Tibial artery (tissue), 4 donors: ENCODE measurements at regions not wholly inside any gene's neighbourhood (a gene's known extent, or its start where the extent isn't known, plus 50 kb on each side); places are given as distances from the start of the nearest gene placed in this dataset.
"Not testable (repeated sequence)": the region's sequence is repeated elsewhere in the genome, so short reads cannot be mapped to it uniquely, and the experiment has no call there.

Experiments used
- DNase-seq, 2 donors: peaks; one replicate each; pipeline ENCODE4 v3.0.0-alpha.2; 2019
- H3K27ac ChIP-seq, 2 donors: fragments of 200-600 bp; sonication (generic) in 1 of 2; 1 replicate in 1 of 2; 2 replicates in 1 of 2; pipeline ENCODE4 v1.5.1; 2018 to 2019; ENCODE audit warnings: mild to moderate bottlenecking in 1 of 2
- H3K27me3 ChIP-seq, 2 donors: fragments of 200-600 bp; sonication (generic) in 1 of 2; one replicate each; pipeline versions ENCODE4 v1.5.1 to v1.6.0; 2016 to 2019
- H3K36me3 ChIP-seq, 3 donors: fragments of 200-600 bp; sonication (generic) in 2 of 3; one replicate each; pipeline ENCODE4 v1.5.1; 2016 to 2019; ENCODE audit warnings: mild to moderate bottlenecking in 2 of 3
- H3K4me1 ChIP-seq, 4 donors: fragments of 200-600 bp; sonication (generic) in 2 of 4; 1 replicate in 3 of 4; 2 replicates in 1 of 4; pipeline ENCODE4 v1.5.1; 2016 to 2019
- H3K4me3 ChIP-seq, 2 donors: fragments of 200-600 bp; sonication (generic) in 1 of 2; 1 replicate in 1 of 2; 2 replicates in 1 of 2; pipeline ENCODE4 v1.5.1; 2018 to 2019; ENCODE audit warnings: mild to moderate bottlenecking in 2 of 2
- H3K9me3 ChIP-seq, 3 donors: fragments of 200-600 bp; sonication (generic) in 1 of 3; one replicate each; pipeline ENCODE4 v1.5.1; 2016 to 2019
- intact Hi-C: fragments of 100-400 bp; cut with DNase I; formaldehyde crosslinking; loops from one replicate; pipeline ENCODE4 v1.15.0; 2023; ENCODE audit warnings: low total_unique reads
- TF ChIP-seq, protein P1 (sequence below), 2 experiments: fragments of 200-600 bp in 1 of 2; fragments of 450-650 bp in 1 of 2; IDR thresholded peaks; one replicate each; pipeline ENCODE4 v1.5.1; 2017 to 2019; ENCODE audit warnings: antibody characterized with exemption in 2 of 2, mild to moderate bottlenecking in 1 of 2, moderate library complexity in 1 of 2

DNA sequence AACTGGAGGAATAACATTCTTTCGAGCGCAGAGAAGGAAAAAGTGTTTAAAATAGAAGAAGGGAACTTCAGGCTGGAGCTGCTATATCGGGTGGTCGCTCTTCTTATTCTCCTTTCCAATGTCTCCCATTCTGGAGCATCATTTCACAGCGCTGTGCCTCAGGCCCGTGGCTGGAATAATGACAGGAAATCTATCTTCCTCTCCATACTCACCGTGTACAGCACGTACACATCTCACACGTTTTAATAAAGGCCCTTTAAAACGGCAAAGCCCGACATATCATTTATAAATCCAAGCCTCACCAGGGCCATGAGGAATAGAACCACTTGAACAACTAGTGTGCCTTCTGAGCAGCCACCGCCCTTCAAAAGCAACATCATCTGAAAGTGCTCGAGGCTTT lies 264.4 kb downstream of the TEX29 start:
- Histone ChIP-seq H3K9me3 (peaks cover 0 to 9% (median 0%) of the 10 kb centered on the region in 3 donors), H3K27me3 (no peaks in the 10 kb centered on the region), H3K36me3 (no peaks in the 10 kb centered on the region), H3K27ac (no peak overlapping the region), H3K4me1 (no peaks in the 10 kb centered on the region), H3K4me3 (no peak overlapping the region)
- no peak for DNase-seq
- TF ChIP-seq, protein P1, sequence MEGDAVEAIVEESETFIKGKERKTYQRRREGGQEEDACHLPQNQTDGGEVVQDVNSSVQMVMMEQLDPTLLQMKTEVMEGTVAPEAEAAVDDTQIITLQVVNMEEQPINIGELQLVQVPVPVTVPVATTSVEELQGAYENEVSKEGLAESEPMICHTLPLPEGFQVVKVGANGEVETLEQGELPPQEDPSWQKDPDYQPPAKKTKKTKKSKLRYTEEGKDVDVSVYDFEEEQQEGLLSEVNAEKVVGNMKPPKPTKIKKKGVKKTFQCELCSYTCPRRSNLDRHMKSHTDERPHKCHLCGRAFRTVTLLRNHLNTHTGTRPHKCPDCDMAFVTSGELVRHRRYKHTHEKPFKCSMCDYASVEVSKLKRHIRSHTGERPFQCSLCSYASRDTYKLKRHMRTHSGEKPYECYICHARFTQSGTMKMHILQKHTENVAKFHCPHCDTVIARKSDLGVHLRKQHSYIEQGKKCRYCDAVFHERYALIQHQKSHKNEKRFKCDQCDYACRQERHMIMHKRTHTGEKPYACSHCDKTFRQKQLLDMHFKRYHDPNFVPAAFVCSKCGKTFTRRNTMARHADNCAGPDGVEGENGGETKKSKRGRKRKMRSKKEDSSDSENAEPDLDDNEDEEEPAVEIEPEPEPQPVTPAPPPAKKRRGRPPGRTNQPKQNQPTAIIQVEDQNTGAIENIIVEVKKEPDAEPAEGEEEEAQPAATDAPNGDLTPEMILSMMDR (IDR thresholded peaks at IDR 0.05) = no peak
- intact Hi-C loops = no loop called here

DNA sequence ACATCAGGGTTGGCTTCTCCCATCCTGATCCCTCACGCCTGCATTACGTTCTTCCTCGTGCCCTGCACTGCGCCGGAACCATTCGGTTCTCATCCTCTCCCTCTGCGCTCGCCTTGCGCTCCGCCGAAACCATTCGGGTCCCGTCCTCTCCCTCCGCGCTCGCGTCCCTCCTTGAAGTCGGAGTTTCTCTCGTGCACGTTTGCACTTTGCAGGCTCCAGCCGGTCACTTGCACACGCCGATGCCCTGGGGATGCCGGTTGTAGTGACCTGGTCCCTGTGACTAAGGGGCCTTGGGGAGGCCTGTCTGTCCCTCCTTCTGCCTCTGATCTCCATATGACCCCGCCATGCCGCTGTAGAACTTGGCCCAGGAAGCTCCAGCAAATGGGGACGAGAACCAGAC lies 265.8 kb downstream of the TEX29 start:
- Histone ChIP-seq H3K4me1 (no peaks in the 10 kb centered on the region), H3K36me3 (no peaks in the 10 kb centered on the region), H3K27ac (no peak overlapping the region), H3K4me3 (no peak overlapping the region), H3K9me3 (peaks cover 0 to 5% (median 0%) of the 10 kb centered on the region in 3 donors), H3K27me3 (no peaks in the 10 kb centered on the region)
- TF ChIP-seq, protein P1 (IDR thresholded peaks at IDR 0.05) = no peak
- no peak for DNase-seq
- intact Hi-C loops = no loop called here

DNA sequence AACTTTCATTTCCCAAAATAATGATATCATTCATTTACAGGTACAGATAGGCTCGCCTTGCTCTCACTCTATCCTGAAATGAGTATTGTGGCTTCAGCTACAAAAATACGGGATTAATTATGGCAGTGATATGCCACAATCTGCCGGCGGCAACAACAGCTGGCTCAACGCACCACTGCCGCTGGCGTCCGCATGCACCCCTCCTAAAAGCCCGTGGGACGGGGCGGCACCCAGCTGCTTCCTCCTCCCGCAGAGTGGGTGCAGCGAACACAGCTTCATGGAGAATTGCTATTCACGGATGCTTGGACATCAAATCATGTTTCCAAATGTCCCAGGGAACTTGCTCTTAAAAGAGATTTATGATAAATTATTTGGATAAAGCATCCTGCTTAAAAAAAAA lies 266.8 kb downstream of the TEX29 start:
- Histone ChIP-seq H3K27ac (no peak overlapping the region), H3K4me3 (no peak overlapping the region), H3K36me3 (no peaks in the 10 kb centered on the region), H3K4me1 (no peaks in the 10 kb centered on the region), H3K27me3 (no peaks in the 10 kb centered on the region), H3K9me3 (peaks cover 0 to 5% (median 0%) of the 10 kb centered on the region in 3 donors)
- TF ChIP-seq, protein P1 (IDR thresholded peaks at IDR 0.05) = no peak
- DNase-seq = no peak
- intact Hi-C loops = no loop called here

DNA sequence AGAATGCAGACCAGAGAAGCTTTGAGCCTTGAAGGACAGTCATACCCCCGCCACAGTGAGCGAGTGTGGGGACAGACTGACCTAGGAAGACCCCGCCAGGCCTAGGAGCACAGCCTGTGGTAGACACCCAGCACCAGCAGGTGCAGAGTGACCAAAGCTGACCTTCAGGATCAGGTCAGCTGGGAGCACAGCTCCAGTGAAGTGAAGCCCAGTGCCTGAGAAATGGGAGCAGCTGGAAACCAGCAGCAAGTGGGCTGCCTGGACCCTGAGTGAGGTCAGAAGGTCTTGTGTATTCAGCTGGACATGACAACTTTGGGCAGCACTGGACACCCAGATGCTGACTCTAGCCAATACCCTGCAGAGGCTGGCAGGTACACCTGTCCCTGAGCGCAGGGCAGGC lies 268.9 kb downstream of the TEX29 start:
- peaks cover 0 to 5% (median 0%) of the 10 kb centered on the region in 3 donors for H3K9me3 ChIP-seq
- no peak for DNase-seq
- no peaks in the 10 kb centered on the region for H3K4me1 ChIP-seq
- TF ChIP-seq, protein P1 (IDR thresholded peaks at IDR 0.05) = no peak
- no peaks in the 10 kb centered on the region for H3K27me3 ChIP-seq
- H3K36me3 ChIP-seq = no peaks in the 10 kb centered on the region
- H3K4me3 ChIP-seq = no peak overlapping the region
- intact Hi-C loops = no loop called here
- H3K27ac ChIP-seq = no peak overlapping the region

DNA sequence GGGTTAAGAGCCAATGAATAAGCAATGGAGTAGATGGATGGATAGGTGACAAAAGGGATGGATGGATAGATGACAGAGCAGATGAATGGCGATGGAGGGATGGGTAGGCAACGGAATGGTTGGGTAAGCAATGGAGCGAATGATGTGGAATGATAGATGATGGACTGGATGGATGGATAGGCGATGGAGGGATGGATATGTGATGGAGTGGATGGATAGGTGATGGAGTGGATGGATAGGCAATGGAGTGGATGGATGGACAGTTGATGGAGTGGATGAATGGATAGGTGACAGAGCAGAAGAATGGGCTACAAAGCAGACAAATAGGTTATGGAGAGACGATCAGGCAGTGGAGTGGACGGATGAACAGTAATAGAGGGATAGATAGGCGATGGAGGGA lies 269.6 kb downstream of the TEX29 start:
- TF ChIP-seq, protein P1 (IDR thresholded peaks at IDR 0.05) = no peak
- no peak overlapping the region for H3K4me3 ChIP-seq
- peaks cover 0 to 5% (median 0%) of the 10 kb centered on the region in 3 donors for H3K9me3 ChIP-seq
- intact Hi-C loops = no loop called here
- no peaks in the 10 kb centered on the region for H3K27me3 ChIP-seq
- no peaks in the 10 kb centered on the region for H3K4me1 ChIP-seq
- no peak overlapping the region for H3K27ac ChIP-seq
- DNase-seq = no peak
- no peaks in the 10 kb centered on the region for H3K36me3 ChIP-seq

DNA sequence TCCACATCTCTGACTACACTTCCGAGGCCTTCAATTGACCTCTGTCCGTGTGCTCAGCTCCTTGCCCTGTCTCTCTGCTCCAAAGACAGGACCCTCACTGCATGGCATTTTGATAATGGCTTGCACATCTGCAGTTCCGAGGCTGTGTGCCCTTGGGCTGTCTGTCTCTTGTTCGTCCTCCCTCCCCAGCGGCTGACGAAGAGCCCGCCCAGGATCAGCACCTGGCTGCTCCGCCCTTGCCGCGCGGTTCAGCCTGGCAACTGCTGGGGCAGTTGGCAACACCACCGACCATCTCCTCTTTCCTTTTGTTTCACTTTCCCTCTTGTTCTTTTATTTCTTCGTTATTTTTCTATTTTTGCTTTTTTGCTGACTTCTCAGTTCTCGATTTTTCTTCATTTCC lies 270.4 kb downstream of the TEX29 start:
- no peaks in the 10 kb centered on the region for H3K4me1 ChIP-seq
- H3K27ac ChIP-seq = no peak overlapping the region
- intact Hi-C loops = no loop called here
- TF ChIP-seq, protein P1 (IDR thresholded peaks at IDR 0.05) = no peak
- no peaks in the 10 kb centered on the region for H3K36me3 ChIP-seq
- H3K9me3 ChIP-seq = peaks cover 0 to 2% (median 0%) of the 10 kb centered on the region in 3 donors
- H3K4me3 ChIP-seq = no peak overlapping the region
- H3K27me3 ChIP-seq = no peaks in the 10 kb centered on the region
- no peak for DNase-seq

DNA sequence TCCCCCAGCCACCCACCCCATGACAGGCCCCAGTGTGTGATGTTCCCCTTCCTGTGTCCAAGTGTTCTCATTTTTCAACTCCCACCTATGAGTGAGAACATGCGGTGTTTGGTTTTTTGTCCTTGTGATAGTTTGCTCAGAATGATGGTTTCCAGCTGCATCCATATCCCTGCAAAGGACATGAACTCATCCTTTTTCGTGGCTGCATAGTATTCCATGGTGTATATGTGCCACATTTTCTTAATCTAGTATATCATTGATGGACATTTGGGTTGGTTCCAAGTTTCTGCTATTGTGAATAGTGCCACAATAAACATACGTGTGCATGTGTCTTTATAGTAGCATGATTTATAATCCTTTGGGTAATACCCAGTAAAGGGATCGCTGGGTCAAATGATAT lies 273.0 kb downstream of the TEX29 start:
- DNase-seq, H3K9me3 ChIP-seq, intact Hi-C loops, H3K4me1 ChIP-seq, H3K27ac ChIP-seq, H3K36me3 ChIP-seq, H3K4me3 ChIP-seq: not testable (repeated sequence)
- peaks cover 0 to 14% of the 10 kb centered on the region in 2 donors for H3K27me3 ChIP-seq
